CD14-positive monocyte (primary cell): ENCODE measurements at regions not wholly inside any gene's neighbourhood (a gene's known extent, or its start where the extent isn't known, plus 50 kb on each side); places are given as distances from the start of the nearest gene placed in this dataset.

Experiments
- DNase-seq, 3 donors: peaks; one replicate each; pipeline ENCODE4 v3.0.0-alpha.2; 2011 to 2022
- H2AFZ ChIP-seq: 2 replicates; pipeline ENCODE4 v1.6.0; 2012; ENCODE audit warnings: mild to moderate bottlenecking, low read depth, low read length, inconsistent platforms; ENCODE audit not compliant: insufficient read depth, poor library complexity, severe bottlenecking
- H3K27ac ChIP-seq, 2 donors: 1 replicate in 1 of 2; 2 replicates in 1 of 2; pipeline ENCODE4 v1.5.1; 2012 to 2013; ENCODE audit warnings: low read length in 2 of 2, control low read depth in 1 of 2, inconsistent platforms in 1 of 2, low read depth in 1 of 2, mild to moderate bottlenecking in 1 of 2
- H3K27me3 ChIP-seq, 2 donors: one replicate each; pipeline versions ENCODE4 v1.6.0 to v1.6.1; 2011 to 2013; ENCODE audit warnings: low read length in 2 of 2; ENCODE audit not compliant: control insufficient read depth in 2 of 2, insufficient read depth in 2 of 2
- H3K36me3 ChIP-seq, 2 donors: replicated peaks in 1 of 2; 1 replicate in 1 of 2; 2 replicates in 1 of 2; pipeline versions ENCODE4 v1.5.1 to v1.6.1; 2012 to 2013; ENCODE audit warnings: low read length in 2 of 2, control low read depth in 1 of 2, inconsistent platforms in 1 of 2, mild to moderate bottlenecking in 1 of 2; ENCODE audit not compliant: insufficient read depth in 2 of 2, control insufficient read depth in 1 of 2
- H3K4me1 ChIP-seq, 2 donors: 1 replicate in 1 of 2; 2 replicates in 1 of 2; pipeline versions ENCODE4 v1.5.1 to v1.6.1; 2012 to 2013; ENCODE audit warnings: low read length in 2 of 2, control low read depth in 1 of 2, inconsistent platforms in 1 of 2, mild to moderate bottlenecking in 1 of 2, moderate library complexity in 1 of 2; ENCODE audit not compliant: insufficient read depth in 2 of 2, control insufficient read depth in 1 of 2
- H3K4me2 ChIP-seq: replicated peaks from 2 replicates; pipeline ENCODE3; 2012; ENCODE audit warnings: low read length, moderate library complexity, mild to moderate bottlenecking; ENCODE audit not compliant: poor library complexity, severe bottlenecking; ENCODE audit errors: extremely low read depth
- H3K4me3 ChIP-seq, 3 experiments: fragments of 200-600 bp in 1 of 3; sonication (generic) in 1 of 3; replicated peaks in 1 of 3; 1 replicate in 2 of 3; 2 replicates in 1 of 3; pipeline ENCODE4 v1.5.1; 2011 to 2013; ENCODE audit warnings: low read length in 3 of 3, mild to moderate bottlenecking in 3 of 3, control low read depth in 2 of 3, low read depth in 2 of 3, inconsistent platforms in 1 of 3, moderate library complexity in 1 of 3
- H3K79me2 ChIP-seq: 2 replicates; pipeline ENCODE4 v1.6.0; 2012; ENCODE audit warnings: mild to moderate bottlenecking, control low read depth, inconsistent platforms, low read length, moderate library complexity; ENCODE audit not compliant: insufficient read depth
- H3K9ac ChIP-seq: 2 replicates; pipeline ENCODE4 v1.6.0; 2017; ENCODE audit warnings: low read length, mild to moderate bottlenecking; ENCODE audit not compliant: insufficient read depth, poor library complexity, severe bottlenecking
- H3K9me3 ChIP-seq, 2 donors: replicated peaks in 1 of 2; 1 replicate in 1 of 2; 2 replicates in 1 of 2; pipeline versions ENCODE4 v1.5.1 to v1.6.1; 2012 to 2013; ENCODE audit warnings: low read length in 2 of 2, control low read depth in 1 of 2; ENCODE audit not compliant: control insufficient read depth in 1 of 2, insufficient read depth in 1 of 2
- H4K20me1 ChIP-seq: 2 replicates; pipeline ENCODE4 v1.6.0; 2012; ENCODE audit warnings: mild to moderate bottlenecking, low read length, control low read depth, moderate library complexity; ENCODE audit not compliant: insufficient read depth
- H3K27ac Mint-ChIP-seq, 7 donors: one replicate each; pipeline ENCODE4 v1.8.0; 2020; ENCODE audit warnings: mild to moderate bottlenecking in 7 of 7, mixed read lengths in 7 of 7, moderate library complexity in 6 of 7, inconsistent platforms in 2 of 7
- H3K27me3 Mint-ChIP-seq, 3 donors: one replicate each; pipeline ENCODE4 v1.8.0; 2021 to 2022; ENCODE audit warnings: low read depth in 3 of 3, mild to moderate bottlenecking in 3 of 3, mixed read lengths in 3 of 3, moderate library complexity in 3 of 3, inconsistent platforms in 1 of 3
- H3K36me3 Mint-ChIP-seq, 2 donors: one replicate each; pipeline ENCODE4 v1.8.0; 2020; ENCODE audit warnings: mixed read lengths in 2 of 2, inconsistent platforms in 1 of 2, mild to moderate bottlenecking in 1 of 2
- H3K4me1 Mint-ChIP-seq: one replicate; pipeline ENCODE4 v1.8.0; 2020; ENCODE audit warnings: mild to moderate bottlenecking, mixed read lengths
- H3K4me3 Mint-ChIP-seq, 2 donors: one replicate each; pipeline ENCODE4 v1.8.0; 2020; ENCODE audit warnings: mild to moderate bottlenecking in 2 of 2, mixed read lengths in 2 of 2, moderate library complexity in 1 of 2
- H3K9me3 Mint-ChIP-seq, 7 donors: one replicate each; pipeline ENCODE4 v1.8.0; 2020 to 2022; ENCODE audit warnings: mixed read lengths in 7 of 7, mild to moderate bottlenecking in 6 of 7, moderate library complexity in 6 of 7, inconsistent platforms in 2 of 7
- WGBS: methylation state at CpG from one replicate; pipeline ENCODE4 v1.1.5; 2013; ENCODE audit warnings: missing lambda C conversion rate; ENCODE audit not compliant: insufficient coverage; 5-methylcytosine and 5-hydroxymethylcytosine counted together
- intact Hi-C, 2 donors: fragments of 100-400 bp; cut with micrococcal nuclease; formaldehyde crosslinking; loops; one replicate each; pipeline versions ENCODE4 v1.15.0 to v1.15.1; 2023
- TF ChIP-seq, protein P1 (sequence below): fragments of 200-600 bp; IDR thresholded peaks from one replicate; pipeline ENCODE4 v1.8.0; 2022; ENCODE audit warnings: antibody characterized with exemption, mild to moderate bottlenecking

GRCh38 chr11:109304159-109304558, 117.8 kb upstream of the C11orf87 start:
- Mint-ChIP-seq H3K36me3 (no peaks in the 10 kb centered on the region), H3K4me1 (no peaks in the 10 kb centered on the region), H3K9me3 (peaks cover 0 to 5% (median 0%) of the 10 kb centered on the region in 7 donors), H3K4me3 (no peak overlapping the region), H3K27ac (no peak overlapping the region), H3K27me3 (peaks cover 0 to 2% (median 0%) of the 10 kb centered on the region in 3 donors)
- no peaks in the 10 kb centered on the region for H4K20me1 ChIP-seq
- no peak overlapping the region for H3K9ac ChIP-seq
- no peaks in the 10 kb centered on the region for H3K4me1 ChIP-seq
- DNase-seq, result no peak
- H3K27ac ChIP-seq, result no peak overlapping the region
- no peaks in the 10 kb centered on the region for H3K9me3 ChIP-seq
- no peak overlapping the region for H2AFZ ChIP-seq
- H3K36me3 ChIP-seq, result no peaks in the 10 kb centered on the region
- intact Hi-C loops, result no loop called here
- TF ChIP-seq, protein P1, sequence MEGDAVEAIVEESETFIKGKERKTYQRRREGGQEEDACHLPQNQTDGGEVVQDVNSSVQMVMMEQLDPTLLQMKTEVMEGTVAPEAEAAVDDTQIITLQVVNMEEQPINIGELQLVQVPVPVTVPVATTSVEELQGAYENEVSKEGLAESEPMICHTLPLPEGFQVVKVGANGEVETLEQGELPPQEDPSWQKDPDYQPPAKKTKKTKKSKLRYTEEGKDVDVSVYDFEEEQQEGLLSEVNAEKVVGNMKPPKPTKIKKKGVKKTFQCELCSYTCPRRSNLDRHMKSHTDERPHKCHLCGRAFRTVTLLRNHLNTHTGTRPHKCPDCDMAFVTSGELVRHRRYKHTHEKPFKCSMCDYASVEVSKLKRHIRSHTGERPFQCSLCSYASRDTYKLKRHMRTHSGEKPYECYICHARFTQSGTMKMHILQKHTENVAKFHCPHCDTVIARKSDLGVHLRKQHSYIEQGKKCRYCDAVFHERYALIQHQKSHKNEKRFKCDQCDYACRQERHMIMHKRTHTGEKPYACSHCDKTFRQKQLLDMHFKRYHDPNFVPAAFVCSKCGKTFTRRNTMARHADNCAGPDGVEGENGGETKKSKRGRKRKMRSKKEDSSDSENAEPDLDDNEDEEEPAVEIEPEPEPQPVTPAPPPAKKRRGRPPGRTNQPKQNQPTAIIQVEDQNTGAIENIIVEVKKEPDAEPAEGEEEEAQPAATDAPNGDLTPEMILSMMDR, result no peak
- no peak overlapping the region for H3K4me2 ChIP-seq
- no peaks in the 10 kb centered on the region for H3K27me3 ChIP-seq
- no CpG with 5 or more reads among the region's 1 CpG for WGBS
- H3K79me2 ChIP-seq, result no peaks in the 10 kb centered on the region
- H3K4me3 ChIP-seq, result no peak overlapping the region

DNA sequence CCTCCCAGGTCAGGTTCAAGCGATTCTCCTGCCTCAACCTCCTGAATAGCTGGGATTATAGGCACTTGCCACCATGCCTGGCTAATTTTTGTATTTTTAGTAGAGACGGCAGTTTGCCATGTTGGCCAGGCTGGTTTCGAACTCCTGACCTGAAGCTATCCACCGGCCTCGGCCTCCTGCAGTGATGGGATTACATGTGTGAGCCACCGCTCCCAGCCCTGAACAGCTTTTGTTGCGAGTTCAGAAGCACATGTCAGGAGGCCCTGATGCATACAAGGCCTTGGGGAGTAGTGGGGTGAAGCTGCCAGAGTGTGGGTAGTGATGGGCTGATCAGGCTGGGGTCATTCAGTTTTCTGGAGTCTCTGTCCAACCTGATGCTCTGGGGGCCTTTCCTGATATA, 117.0 kb upstream of the C11orf87 start:
- Mint-ChIP-seq H3K27me3 (peaks cover 0 to 2% (median 0%) of the 10 kb centered on the region in 3 donors), H3K36me3 (no peaks in the 10 kb centered on the region), H3K4me1 (no peaks in the 10 kb centered on the region), H3K27ac (peak overlapping the region in 1 of 7 donors; percentile 40), H3K4me3 (no peak overlapping the region), H3K9me3 (peaks cover 0 to 5% (median 0%) of the 10 kb centered on the region in 7 donors)
- H3K9ac ChIP-seq, result no peak overlapping the region
- no peak overlapping the region for H3K4me3 ChIP-seq
- 94% methylated on average over 6 of the region's 7 CpGs for WGBS
- H3K4me1 ChIP-seq, result no peaks in the 10 kb centered on the region
- H4K20me1 ChIP-seq, result no peaks in the 10 kb centered on the region
- TF ChIP-seq, protein P1, result no peak
- H2AFZ ChIP-seq, result no peak overlapping the region
- H3K27ac ChIP-seq, result no peak overlapping the region
- H3K4me2 ChIP-seq, result no peak overlapping the region
- no peak for DNase-seq
- intact Hi-C loops, result no loop called here
- H3K79me2 ChIP-seq, result no peaks in the 10 kb centered on the region
- no peaks in the 10 kb centered on the region for H3K27me3 ChIP-seq
- H3K36me3 ChIP-seq, result no peaks in the 10 kb centered on the region
- no peaks in the 10 kb centered on the region for H3K9me3 ChIP-seq
